GM12865 (cell line): ENCODE measurements at regions not wholly inside any gene's neighbourhood (a gene's known extent, or its start where the extent isn't known, plus 50 kb on each side); places are given as distances from the start of the nearest gene placed in this dataset.
"Not testable (repeated sequence)": the region's sequence is repeated elsewhere in the genome, so short reads cannot be mapped to it uniquely, and the experiment has no call there.

ENCODE experiments used
- DNase-seq: peaks from one replicate; pipeline ENCODE4 v3.0.0; 2010; ENCODE audit warnings: low read depth
- H3K4me3 ChIP-seq: 2 replicates; pipeline ENCODE4 v1.5.1; 2011; ENCODE audit warnings: mild to moderate bottlenecking, low read depth, low read length, control low read depth
- CTCF ChIP-seq: IDR thresholded peaks from 2 replicates; pipeline ENCODE4 v1.5.1; 2011; ENCODE audit warnings: low read length, control low read depth, low read depth, inconsistent platforms; ENCODE audit not compliant: insufficient read depth; ENCODE audit errors: missing control alignments

- no peak for DNase-seq
- H3K4me3 ChIP-seq, result no peak overlapping the region
- TF ChIP-seq CTCF, result no peak
Measured at GRCh38 chr3:157913741-157914150, 192.5 kb downstream of the SHOX2 start.

DNA sequence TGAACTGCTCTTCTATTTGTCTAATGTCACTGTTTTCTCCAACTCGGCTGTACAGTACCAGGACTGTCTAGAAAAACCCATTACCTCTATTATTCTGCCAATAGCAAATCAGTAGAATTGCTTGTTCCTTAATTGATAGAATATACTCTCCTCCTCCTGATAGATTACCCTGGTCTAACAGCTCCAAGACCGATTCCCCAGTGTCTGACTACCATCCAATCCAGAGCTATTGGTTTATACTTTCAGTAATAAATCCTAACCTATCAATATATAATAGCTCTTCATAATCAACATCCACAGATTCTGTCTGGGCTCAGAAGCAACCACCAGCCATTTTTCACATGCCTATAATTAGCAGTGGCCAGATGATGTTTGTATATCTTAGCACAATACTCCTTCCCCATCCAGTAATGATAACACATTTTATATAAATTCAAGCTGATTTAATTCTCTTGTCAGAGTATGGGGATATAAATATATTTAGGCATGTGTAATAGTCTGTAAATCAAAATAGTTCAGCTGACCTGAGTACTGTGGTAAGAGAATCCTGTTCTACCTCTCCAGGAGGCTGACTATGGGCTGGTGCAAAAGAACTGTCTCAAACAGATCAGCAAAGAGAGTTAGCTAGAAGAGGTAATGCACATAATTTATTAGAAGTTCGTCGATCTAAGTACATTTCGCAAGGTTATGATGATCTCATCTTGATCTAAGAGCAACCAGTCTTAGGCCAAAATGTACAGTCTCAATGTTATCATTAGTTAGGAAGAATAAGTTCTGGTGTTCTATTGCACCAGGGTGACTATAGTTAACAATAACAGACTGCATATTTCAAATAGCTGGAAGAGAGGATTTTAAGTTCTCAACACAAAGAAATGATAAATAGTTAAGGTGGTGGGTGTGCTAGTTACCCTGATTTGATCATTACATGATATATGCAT lies 193.4 kb downstream of the SHOX2 start:
- no peak for DNase-seq
- no peak for TF ChIP-seq CTCF
- H3K4me3 ChIP-seq, result no peak overlapping the region

DNA sequence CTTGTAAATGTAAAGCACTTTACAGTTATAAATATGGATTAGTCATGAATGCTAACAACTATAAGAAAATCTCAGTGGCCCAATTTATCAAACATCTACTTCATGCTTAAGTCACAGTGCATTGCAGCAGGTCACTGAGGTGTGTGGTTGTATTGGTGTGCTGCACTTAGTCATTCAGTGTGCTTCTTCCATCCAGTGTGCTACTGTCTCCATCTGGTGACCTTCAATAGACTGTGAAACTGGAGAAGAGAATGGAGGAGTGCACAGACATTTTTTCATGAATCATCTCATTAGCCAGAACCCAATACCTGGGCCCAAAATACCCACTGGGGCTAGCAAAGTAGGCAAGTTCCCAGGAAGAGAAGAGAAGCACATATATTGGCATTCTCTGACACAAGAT lies 199.6 kb downstream of the SHOX2 start:
- H3K4me3 ChIP-seq, result no peak overlapping the region
- DNase-seq, result no peak
- TF ChIP-seq CTCF, result no peak

DNA sequence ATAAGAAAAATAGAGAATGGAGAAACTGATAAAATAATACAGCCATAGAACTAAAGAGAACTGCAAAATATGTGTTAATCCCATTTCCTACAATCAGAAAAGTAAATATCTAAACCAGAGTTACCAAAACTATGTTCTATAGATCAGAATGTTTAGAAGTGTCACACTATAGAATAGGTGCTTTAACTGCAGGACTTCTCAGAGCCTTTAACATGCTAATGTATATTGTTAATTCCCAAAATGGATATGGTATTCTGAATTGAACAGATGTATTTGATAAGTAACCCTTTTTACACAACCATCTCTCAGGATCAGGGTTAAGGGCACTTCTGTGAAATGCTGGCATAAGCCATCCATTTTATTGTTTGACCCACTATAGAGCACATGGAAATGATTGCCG lies 200.3 kb downstream of the SHOX2 start:
- no peak for DNase-seq
- TF ChIP-seq CTCF, result no peak
- no peak overlapping the region for H3K4me3 ChIP-seq

GRCh38 chr3:157902680-157903079 lies 203.5 kb downstream of the SHOX2 start:
- not testable (repeated sequence) for DNase-seq, H3K4me3 ChIP-seq

DNA sequence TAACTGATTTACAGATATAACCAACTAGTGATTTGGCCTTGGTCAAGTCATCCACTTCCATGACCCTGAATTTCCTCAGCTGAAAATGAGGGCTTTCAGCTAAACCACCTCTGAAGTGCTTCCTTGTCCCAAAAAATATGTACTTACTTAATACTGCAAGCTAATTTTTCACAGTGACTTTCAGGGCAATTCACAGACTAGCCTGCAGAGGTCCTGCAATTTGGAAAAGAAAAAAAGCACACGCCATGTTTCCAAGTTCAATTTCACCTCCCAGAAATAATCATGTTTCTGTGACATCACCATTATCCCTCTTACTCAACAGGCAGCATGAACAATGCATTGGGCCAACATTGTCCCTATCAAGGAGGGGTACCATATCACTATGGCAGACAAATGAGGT lies 218.2 kb downstream of the SHOX2 start:
- TF ChIP-seq CTCF, result no peak
- DNase-seq, result no peak
- no peak overlapping the region for H3K4me3 ChIP-seq

- no peak for DNase-seq
- no peak for TF ChIP-seq CTCF
- no peak overlapping the region for H3K4me3 ChIP-seq
Measured at GRCh38 chr3:157876556-157876955, 229.7 kb downstream of the SHOX2 start.
